ENCODE measurements at regions not wholly inside any gene's neighbourhood (a gene's known extent, or its start where the extent isn't known, plus 50 kb on each side); places are given as distances from the start of the nearest gene placed in this dataset.

DNA sequence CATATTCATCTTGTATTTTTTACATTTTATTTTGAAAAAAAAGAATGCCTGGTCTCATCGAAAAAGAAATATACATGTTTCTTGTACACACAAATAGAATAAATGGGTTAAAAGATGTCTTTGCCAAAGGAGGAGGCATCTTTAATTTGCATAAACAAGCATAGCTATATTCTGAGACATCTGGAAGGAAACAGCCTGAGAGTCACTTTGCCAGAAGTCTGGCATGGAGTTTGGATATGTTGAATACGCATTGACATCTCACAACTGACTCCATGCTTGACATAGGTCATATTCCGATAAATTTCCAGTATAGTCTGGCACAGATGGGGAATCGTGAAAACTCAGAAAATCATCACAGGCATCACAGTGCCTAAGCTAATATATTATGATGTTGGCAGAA, 1317.5 kb upstream of the CELF4 start:
- TF ChIP-seq TARDBP (IDR thresholded peaks at IDR 0.05) = no peak
- no peak for TF ChIP-seq ZNF384 (IDR thresholded peaks at IDR 0.05)
- no peak for TF ChIP-seq ARNT (IDR thresholded peaks at IDR 0.05)
- TF ChIP-seq FOXM1 (IDR thresholded peaks at IDR 0.05; ENCODE audit: borderline replicate concordance) = no peak
- TF ChIP-seq HDGF (IDR thresholded peaks at IDR 0.05; ENCODE audit: borderline replicate concordance) = no peak
- TF ChIP-seq FOXA1 (IDR thresholded peaks at IDR 0.05) = no peak
- no peak for TF ChIP-seq L3MBTL2 (conservative IDR thresholded peaks at IDR 0.05)
- TF ChIP-seq, protein P1, sequence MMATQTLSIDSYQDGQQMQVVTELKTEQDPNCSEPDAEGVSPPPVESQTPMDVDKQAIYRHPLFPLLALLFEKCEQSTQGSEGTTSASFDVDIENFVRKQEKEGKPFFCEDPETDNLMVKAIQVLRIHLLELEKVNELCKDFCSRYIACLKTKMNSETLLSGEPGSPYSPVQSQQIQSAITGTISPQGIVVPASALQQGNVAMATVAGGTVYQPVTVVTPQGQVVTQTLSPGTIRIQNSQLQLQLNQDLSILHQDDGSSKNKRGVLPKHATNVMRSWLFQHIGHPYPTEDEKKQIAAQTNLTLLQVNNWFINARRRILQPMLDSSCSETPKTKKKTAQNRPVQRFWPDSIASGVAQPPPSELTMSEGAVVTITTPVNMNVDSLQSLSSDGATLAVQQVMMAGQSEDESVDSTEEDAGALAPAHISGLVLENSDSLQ (IDR thresholded peaks at IDR 0.05) = no peak
- TF ChIP-seq CTBP1 (IDR thresholded peaks at IDR 0.05; ENCODE audit: borderline replicate concordance) = no peak
- no peak for TF ChIP-seq SUZ12 (IDR thresholded peaks at IDR 0.05)
- ChIA-PET CTCF (no interaction called here), POLR2A (no interaction called here)
- no peak for DNase-seq (ENCODE audit: extremely low spot score)

DNA sequence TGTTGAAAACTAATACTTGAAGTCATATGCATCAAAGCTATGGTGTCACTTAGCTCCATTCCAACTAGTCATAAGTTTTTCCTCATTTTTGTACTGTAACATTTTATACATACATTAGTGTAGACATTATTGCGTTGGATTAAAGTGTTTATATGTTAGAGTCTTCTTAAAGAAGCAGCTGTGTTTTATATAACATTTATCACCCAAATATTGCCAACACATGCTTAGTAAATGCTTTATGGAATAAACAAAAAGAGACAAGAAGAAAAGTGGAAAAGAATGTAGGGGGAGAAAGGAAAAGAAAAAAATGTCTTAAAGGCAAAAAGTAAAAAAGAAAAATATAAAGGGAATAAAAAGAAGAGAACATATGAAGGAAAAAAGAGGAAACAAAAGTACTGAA, 1314.3 kb upstream of the CELF4 start:
- CTCF ChIA-PET = no interaction called here
- DNase-seq (ENCODE audit: extremely low spot score) = no peak
- POLR2A ChIA-PET = no interaction called here
- no peak for TF ChIP-seq ARNT (IDR thresholded peaks at IDR 0.05)
- no peak for TF ChIP-seq SUZ12 (IDR thresholded peaks at IDR 0.05)
- TF ChIP-seq HDGF (IDR thresholded peaks at IDR 0.05; ENCODE audit: borderline replicate concordance) = no peak
- no peak for TF ChIP-seq FOXA1 (IDR thresholded peaks at IDR 0.05)
- TF ChIP-seq ELF4 (IDR thresholded peaks at IDR 0.05) = no peak

DNA sequence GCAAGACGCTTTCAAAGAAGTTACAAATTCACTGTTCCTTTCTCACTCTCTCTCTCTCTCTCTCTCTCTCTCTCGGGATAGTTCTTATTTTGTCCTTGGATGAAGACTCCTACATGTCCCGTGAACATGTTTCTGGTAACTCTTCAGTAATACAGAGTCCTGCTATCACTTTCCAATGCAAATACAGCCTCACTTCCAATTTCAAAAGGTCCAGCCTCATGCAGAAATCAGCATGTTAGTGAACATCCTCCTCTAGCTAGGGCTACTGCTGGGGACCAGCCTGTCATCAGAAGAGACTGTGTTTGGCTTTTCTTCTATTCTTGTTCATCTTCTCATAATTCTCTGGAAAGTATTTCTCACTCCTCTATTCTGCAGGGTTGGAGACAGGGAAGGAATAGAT, 1306.7 kb upstream of the CELF4 start:
- DNase-seq (ENCODE audit: extremely low spot score) = no peak
- ChIA-PET CTCF (no interaction called here), POLR2A (no interaction called here)
- TF ChIP-seq FOXM1 (IDR thresholded peaks at IDR 0.05; ENCODE audit: borderline replicate concordance) (no peak), CTBP1 (IDR thresholded peaks at IDR 0.05; ENCODE audit: borderline replicate concordance) (no peak), HDGF (IDR thresholded peaks at IDR 0.05; ENCODE audit: borderline replicate concordance) (no peak), SUZ12 (IDR thresholded peaks at IDR 0.05) (no peak), FOXA1 (IDR thresholded peaks at IDR 0.05) (no peak), TARDBP (IDR thresholded peaks at IDR 0.05) (no peak)

DNA sequence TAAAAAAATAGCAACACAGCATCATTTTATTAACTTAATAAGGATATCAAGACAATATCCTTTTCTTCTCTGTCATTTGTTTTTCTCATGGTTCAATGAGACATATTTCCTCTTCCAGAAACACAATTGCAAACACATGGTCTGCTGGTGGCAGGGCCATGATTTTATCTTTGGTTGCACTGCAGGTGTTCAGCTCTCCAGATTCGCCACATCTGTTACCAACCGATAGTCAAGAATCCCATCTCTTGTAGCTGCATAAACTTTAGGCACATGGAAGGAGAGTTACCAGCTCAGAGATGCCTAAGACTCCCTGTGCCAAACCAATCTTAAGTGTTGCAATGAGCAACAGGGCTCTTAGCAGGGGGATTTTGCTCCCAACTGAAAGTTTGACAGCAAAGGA, 1303.2 kb upstream of the CELF4 start:
- DNase-seq (ENCODE audit: extremely low spot score) = no peak
- ChIA-PET POLR2A (no interaction called here), CTCF (no interaction called here)
- no peak for TF ChIP-seq LEF1 (IDR thresholded peaks at IDR 0.05; ENCODE audit: borderline replicate concordance)
- TF ChIP-seq HDGF (IDR thresholded peaks at IDR 0.05; ENCODE audit: borderline replicate concordance) = no peak
- no peak for TF ChIP-seq FOXM1 (IDR thresholded peaks at IDR 0.05; ENCODE audit: borderline replicate concordance)
- no peak for TF ChIP-seq L3MBTL2 (conservative IDR thresholded peaks at IDR 0.05)
- TF ChIP-seq BHLHE40 (IDR thresholded peaks at IDR 0.05; ENCODE audit: borderline replicate concordance) = no peak
- TF ChIP-seq, protein P1 (IDR thresholded peaks at IDR 0.05) = no peak
- TF ChIP-seq SUZ12 (IDR thresholded peaks at IDR 0.05) = no peak
- TF ChIP-seq ARNT (IDR thresholded peaks at IDR 0.05) = no peak
- no peak for TF ChIP-seq ZNF384 (IDR thresholded peaks at IDR 0.05)
- no peak for TF ChIP-seq ELF4 (IDR thresholded peaks at IDR 0.05)
- no peak for TF ChIP-seq FOXK2 (IDR thresholded peaks at IDR 0.05)
- no peak for TF ChIP-seq NFRKB (IDR thresholded peaks at IDR 0.05)
- no peak for TF ChIP-seq CTBP1 (IDR thresholded peaks at IDR 0.05; ENCODE audit: borderline replicate concordance)
- no peak for TF ChIP-seq SP1 (IDR thresholded peaks at IDR 0.05)
- no peak for TF ChIP-seq FOXA1 (IDR thresholded peaks at IDR 0.05)
- no peak for TF ChIP-seq TARDBP (IDR thresholded peaks at IDR 0.05)

DNA sequence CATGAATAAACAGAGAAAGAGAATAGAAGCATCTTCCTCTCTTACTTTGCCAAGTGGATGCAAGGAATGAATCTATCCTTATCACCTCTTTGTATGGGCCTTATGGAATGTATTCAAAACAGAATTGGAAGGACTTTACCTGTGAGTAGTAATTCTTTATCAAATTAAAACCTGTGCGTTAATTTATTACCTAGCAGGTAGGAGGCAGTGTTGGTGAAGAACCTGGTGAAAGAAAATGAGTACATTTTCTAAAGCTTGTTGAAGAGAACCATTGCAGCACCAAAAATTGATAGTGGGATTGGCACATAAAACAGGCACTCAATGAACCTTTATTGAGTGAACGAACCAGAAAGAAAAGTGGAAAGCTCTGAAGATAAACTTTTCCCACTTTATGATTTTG, 1302.1 kb upstream of the CELF4 start:
- CTCF ChIA-PET = no interaction called here
- TF ChIP-seq FOXM1 (IDR thresholded peaks at IDR 0.05; ENCODE audit: borderline replicate concordance) = no peak
- TF ChIP-seq, protein P1 (IDR thresholded peaks at IDR 0.05) = no peak
- POLR2A ChIA-PET = no interaction called here
- DNase-seq (ENCODE audit: extremely low spot score) = no peak

DNA sequence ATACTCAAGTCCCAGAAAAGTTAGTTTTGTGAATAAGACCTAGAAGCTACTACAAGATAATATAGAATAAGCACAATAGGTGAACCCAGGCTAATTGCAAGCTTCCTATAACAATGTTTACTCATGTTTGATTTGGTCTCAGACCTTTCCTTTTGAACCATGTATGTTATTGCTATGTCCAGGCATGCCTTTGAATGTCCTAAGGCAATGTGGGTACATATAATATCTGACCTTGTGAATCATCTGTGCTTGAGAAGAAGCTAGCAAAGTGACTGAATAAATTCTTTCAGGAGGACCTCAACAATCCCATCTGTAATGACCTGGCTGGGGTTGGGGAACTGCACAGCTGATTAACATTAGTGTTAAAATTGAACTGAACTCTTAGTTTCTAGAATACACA, 1285.9 kb upstream of the CELF4 start:
- ChIA-PET POLR2A (no interaction called here), CTCF (no interaction called here)
- DNase-seq (ENCODE audit: extremely low spot score) = no peak
- TF ChIP-seq FOXK2 (IDR thresholded peaks at IDR 0.05) = no peak
- TF ChIP-seq LEF1 (IDR thresholded peaks at IDR 0.05; ENCODE audit: borderline replicate concordance) = no peak
- TF ChIP-seq HDGF (IDR thresholded peaks at IDR 0.05; ENCODE audit: borderline replicate concordance) = no peak
- no peak for TF ChIP-seq NFRKB (IDR thresholded peaks at IDR 0.05)
- TF ChIP-seq SUZ12 (IDR thresholded peaks at IDR 0.05) = no peak
- no peak for TF ChIP-seq BHLHE40 (IDR thresholded peaks at IDR 0.05; ENCODE audit: borderline replicate concordance)
- TF ChIP-seq ELF4 (IDR thresholded peaks at IDR 0.05) = no peak
- no peak for TF ChIP-seq L3MBTL2 (conservative IDR thresholded peaks at IDR 0.05)
- TF ChIP-seq FOXA1 (IDR thresholded peaks at IDR 0.05) = no peak
- TF ChIP-seq, protein P1 (IDR thresholded peaks at IDR 0.05) = no peak

DNA sequence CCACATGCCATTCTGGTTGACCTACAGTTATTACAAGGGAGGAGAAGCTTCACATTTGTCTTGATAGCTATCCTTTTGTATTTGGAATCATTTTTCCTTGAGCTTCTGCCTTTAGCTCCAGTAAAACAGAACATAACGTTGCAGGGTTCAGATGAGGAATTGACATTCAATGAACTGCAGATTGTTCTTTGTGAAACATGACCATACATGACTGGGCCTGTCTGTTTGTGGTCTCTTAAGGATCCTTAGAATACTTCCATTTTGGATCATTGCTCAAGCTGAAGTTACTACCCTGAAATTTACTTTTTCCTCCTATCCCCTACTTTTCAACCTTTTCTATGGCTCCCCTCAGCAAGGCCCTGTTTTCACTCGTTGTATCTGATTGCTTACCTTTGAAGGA, 1281.7 kb upstream of the CELF4 start:
- ChIA-PET CTCF (no interaction called here), POLR2A (no interaction called here)
- no peak for DNase-seq (ENCODE audit: extremely low spot score)
- TF ChIP-seq ZNF384 (IDR thresholded peaks at IDR 0.05) (no peak), LEF1 (IDR thresholded peaks at IDR 0.05; ENCODE audit: borderline replicate concordance) (no peak), NFRKB (IDR thresholded peaks at IDR 0.05) (no peak), HDGF (IDR thresholded peaks at IDR 0.05; ENCODE audit: borderline replicate concordance) (no peak), CTBP1 (IDR thresholded peaks at IDR 0.05; ENCODE audit: borderline replicate concordance) (no peak), ELF4 (IDR thresholded peaks at IDR 0.05) (no peak), TARDBP (IDR thresholded peaks at IDR 0.05) (no peak), SUZ12 (IDR thresholded peaks at IDR 0.05) (no peak), BHLHE40 (IDR thresholded peaks at IDR 0.05; ENCODE audit: borderline replicate concordance) (no peak), FOXA1 (IDR thresholded peaks at IDR 0.05) (no peak), SP1 (IDR thresholded peaks at IDR 0.05) (no peak), FOXK2 (IDR thresholded peaks at IDR 0.05) (no peak), FOXM1 (IDR thresholded peaks at IDR 0.05; ENCODE audit: borderline replicate concordance) (no peak)
- TF ChIP-seq, protein P1 (IDR thresholded peaks at IDR 0.05) = no peak

All from HEK293T (cell line).